CD14-positive monocyte (primary cell): ENCODE measurements at regions not wholly inside any gene's neighbourhood (a gene's known extent, or its start where the extent isn't known, plus 50 kb on each side); places are given as distances from the start of the nearest gene placed in this dataset.

Experiments
- DNase-seq, 3 donors: peaks; one replicate each; pipeline ENCODE4 v3.0.0-alpha.2; 2011 to 2022
- H2AFZ ChIP-seq: 2 replicates; pipeline ENCODE4 v1.6.0; 2012; ENCODE audit warnings: mild to moderate bottlenecking, low read depth, low read length, inconsistent platforms; ENCODE audit not compliant: insufficient read depth, poor library complexity, severe bottlenecking
- H3K27ac ChIP-seq, 2 donors: 1 replicate in 1 of 2; 2 replicates in 1 of 2; pipeline ENCODE4 v1.5.1; 2012 to 2013; ENCODE audit warnings: low read length in 2 of 2, control low read depth in 1 of 2, inconsistent platforms in 1 of 2, low read depth in 1 of 2, mild to moderate bottlenecking in 1 of 2
- H3K27me3 ChIP-seq, 2 donors: one replicate each; pipeline versions ENCODE4 v1.6.0 to v1.6.1; 2011 to 2013; ENCODE audit warnings: low read length in 2 of 2; ENCODE audit not compliant: control insufficient read depth in 2 of 2, insufficient read depth in 2 of 2
- H3K36me3 ChIP-seq, 2 donors: replicated peaks in 1 of 2; 1 replicate in 1 of 2; 2 replicates in 1 of 2; pipeline versions ENCODE4 v1.5.1 to v1.6.1; 2012 to 2013; ENCODE audit warnings: low read length in 2 of 2, control low read depth in 1 of 2, inconsistent platforms in 1 of 2, mild to moderate bottlenecking in 1 of 2; ENCODE audit not compliant: insufficient read depth in 2 of 2, control insufficient read depth in 1 of 2
- H3K4me1 ChIP-seq, 2 donors: 1 replicate in 1 of 2; 2 replicates in 1 of 2; pipeline versions ENCODE4 v1.5.1 to v1.6.1; 2012 to 2013; ENCODE audit warnings: low read length in 2 of 2, control low read depth in 1 of 2, inconsistent platforms in 1 of 2, mild to moderate bottlenecking in 1 of 2, moderate library complexity in 1 of 2; ENCODE audit not compliant: insufficient read depth in 2 of 2, control insufficient read depth in 1 of 2
- H3K4me2 ChIP-seq: replicated peaks from 2 replicates; pipeline ENCODE3; 2012; ENCODE audit warnings: low read length, moderate library complexity, mild to moderate bottlenecking; ENCODE audit not compliant: poor library complexity, severe bottlenecking; ENCODE audit errors: extremely low read depth
- H3K4me3 ChIP-seq, 3 experiments: fragments of 200-600 bp in 1 of 3; sonication (generic) in 1 of 3; replicated peaks in 1 of 3; 1 replicate in 2 of 3; 2 replicates in 1 of 3; pipeline ENCODE4 v1.5.1; 2011 to 2013; ENCODE audit warnings: low read length in 3 of 3, mild to moderate bottlenecking in 3 of 3, control low read depth in 2 of 3, low read depth in 2 of 3, inconsistent platforms in 1 of 3, moderate library complexity in 1 of 3
- H3K79me2 ChIP-seq: 2 replicates; pipeline ENCODE4 v1.6.0; 2012; ENCODE audit warnings: mild to moderate bottlenecking, control low read depth, inconsistent platforms, low read length, moderate library complexity; ENCODE audit not compliant: insufficient read depth
- H3K9ac ChIP-seq: 2 replicates; pipeline ENCODE4 v1.6.0; 2017; ENCODE audit warnings: low read length, mild to moderate bottlenecking; ENCODE audit not compliant: insufficient read depth, poor library complexity, severe bottlenecking
- H3K9me3 ChIP-seq, 2 donors: replicated peaks in 1 of 2; 1 replicate in 1 of 2; 2 replicates in 1 of 2; pipeline versions ENCODE4 v1.5.1 to v1.6.1; 2012 to 2013; ENCODE audit warnings: low read length in 2 of 2, control low read depth in 1 of 2; ENCODE audit not compliant: control insufficient read depth in 1 of 2, insufficient read depth in 1 of 2
- H4K20me1 ChIP-seq: 2 replicates; pipeline ENCODE4 v1.6.0; 2012; ENCODE audit warnings: mild to moderate bottlenecking, low read length, control low read depth, moderate library complexity; ENCODE audit not compliant: insufficient read depth
- H3K27ac Mint-ChIP-seq, 7 donors: one replicate each; pipeline ENCODE4 v1.8.0; 2020; ENCODE audit warnings: mild to moderate bottlenecking in 7 of 7, mixed read lengths in 7 of 7, moderate library complexity in 6 of 7, inconsistent platforms in 2 of 7
- H3K27me3 Mint-ChIP-seq, 3 donors: one replicate each; pipeline ENCODE4 v1.8.0; 2021 to 2022; ENCODE audit warnings: low read depth in 3 of 3, mild to moderate bottlenecking in 3 of 3, mixed read lengths in 3 of 3, moderate library complexity in 3 of 3, inconsistent platforms in 1 of 3
- H3K36me3 Mint-ChIP-seq, 2 donors: one replicate each; pipeline ENCODE4 v1.8.0; 2020; ENCODE audit warnings: mixed read lengths in 2 of 2, inconsistent platforms in 1 of 2, mild to moderate bottlenecking in 1 of 2
- H3K4me1 Mint-ChIP-seq: one replicate; pipeline ENCODE4 v1.8.0; 2020; ENCODE audit warnings: mild to moderate bottlenecking, mixed read lengths
- H3K4me3 Mint-ChIP-seq, 2 donors: one replicate each; pipeline ENCODE4 v1.8.0; 2020; ENCODE audit warnings: mild to moderate bottlenecking in 2 of 2, mixed read lengths in 2 of 2, moderate library complexity in 1 of 2
- H3K9me3 Mint-ChIP-seq, 7 donors: one replicate each; pipeline ENCODE4 v1.8.0; 2020 to 2022; ENCODE audit warnings: mixed read lengths in 7 of 7, mild to moderate bottlenecking in 6 of 7, moderate library complexity in 6 of 7, inconsistent platforms in 2 of 7
- WGBS: methylation state at CpG from one replicate; pipeline ENCODE4 v1.1.5; 2013; ENCODE audit warnings: missing lambda C conversion rate; ENCODE audit not compliant: insufficient coverage; 5-methylcytosine and 5-hydroxymethylcytosine counted together
- intact Hi-C, 2 donors: fragments of 100-400 bp; cut with micrococcal nuclease; formaldehyde crosslinking; loops; one replicate each; pipeline versions ENCODE4 v1.15.0 to v1.15.1; 2023
- TF ChIP-seq, protein P1 (sequence below): fragments of 200-600 bp; IDR thresholded peaks from one replicate; pipeline ENCODE4 v1.8.0; 2022; ENCODE audit warnings: antibody characterized with exemption, mild to moderate bottlenecking

DNA sequence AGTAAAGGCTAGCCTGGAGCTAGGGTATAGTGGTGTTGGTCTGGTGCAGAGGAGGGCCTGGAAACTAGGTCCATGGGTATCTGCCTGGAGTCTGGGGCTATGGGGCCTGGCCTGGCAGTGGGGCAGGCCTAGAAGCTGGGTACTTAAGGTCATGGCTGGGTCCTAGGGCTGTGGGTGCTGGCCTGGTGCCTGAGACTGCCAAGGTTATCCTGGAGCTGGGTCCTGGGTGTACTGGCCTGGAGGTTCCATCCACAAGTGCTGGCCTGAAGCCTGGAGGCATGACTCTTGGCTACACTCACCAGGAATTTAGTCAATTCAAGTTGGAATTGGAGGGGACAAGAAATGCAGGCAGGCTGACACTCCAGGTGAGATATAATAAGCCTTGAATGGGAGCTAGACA, 108.4 kb upstream of the ZCCHC13 start:
- Mint-ChIP-seq H3K4me1 (no peaks in the 10 kb centered on the region), H3K4me3 (no peak overlapping the region), H3K27ac (no peak overlapping the region), H3K9me3 (peaks cover 3 to 14% (median 9%) of the 10 kb centered on the region in 7 donors), H3K27me3 (peaks cover 0 to 8% (median 2%) of the 10 kb centered on the region in 3 donors), H3K36me3 (no peaks in the 10 kb centered on the region)
- no peaks in the 10 kb centered on the region for H4K20me1 ChIP-seq
- no peak overlapping the region for H2AFZ ChIP-seq
- H3K79me2 ChIP-seq = no peaks in the 10 kb centered on the region
- intact Hi-C loops = no loop called here
- H3K4me2 ChIP-seq = no peak overlapping the region
- H3K27me3 ChIP-seq = no peaks in the 10 kb centered on the region
- no peaks in the 10 kb centered on the region for H3K4me1 ChIP-seq
- peaks cover 3 to 6% of the 10 kb centered on the region in 2 donors for H3K9me3 ChIP-seq
- H3K9ac ChIP-seq = no peak overlapping the region
- H3K4me3 ChIP-seq = no peak overlapping the region
- no peak for DNase-seq
- no peak overlapping the region for H3K27ac ChIP-seq
- H3K36me3 ChIP-seq = no peaks in the 10 kb centered on the region
- TF ChIP-seq, protein P1, sequence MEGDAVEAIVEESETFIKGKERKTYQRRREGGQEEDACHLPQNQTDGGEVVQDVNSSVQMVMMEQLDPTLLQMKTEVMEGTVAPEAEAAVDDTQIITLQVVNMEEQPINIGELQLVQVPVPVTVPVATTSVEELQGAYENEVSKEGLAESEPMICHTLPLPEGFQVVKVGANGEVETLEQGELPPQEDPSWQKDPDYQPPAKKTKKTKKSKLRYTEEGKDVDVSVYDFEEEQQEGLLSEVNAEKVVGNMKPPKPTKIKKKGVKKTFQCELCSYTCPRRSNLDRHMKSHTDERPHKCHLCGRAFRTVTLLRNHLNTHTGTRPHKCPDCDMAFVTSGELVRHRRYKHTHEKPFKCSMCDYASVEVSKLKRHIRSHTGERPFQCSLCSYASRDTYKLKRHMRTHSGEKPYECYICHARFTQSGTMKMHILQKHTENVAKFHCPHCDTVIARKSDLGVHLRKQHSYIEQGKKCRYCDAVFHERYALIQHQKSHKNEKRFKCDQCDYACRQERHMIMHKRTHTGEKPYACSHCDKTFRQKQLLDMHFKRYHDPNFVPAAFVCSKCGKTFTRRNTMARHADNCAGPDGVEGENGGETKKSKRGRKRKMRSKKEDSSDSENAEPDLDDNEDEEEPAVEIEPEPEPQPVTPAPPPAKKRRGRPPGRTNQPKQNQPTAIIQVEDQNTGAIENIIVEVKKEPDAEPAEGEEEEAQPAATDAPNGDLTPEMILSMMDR = no peak

DNA sequence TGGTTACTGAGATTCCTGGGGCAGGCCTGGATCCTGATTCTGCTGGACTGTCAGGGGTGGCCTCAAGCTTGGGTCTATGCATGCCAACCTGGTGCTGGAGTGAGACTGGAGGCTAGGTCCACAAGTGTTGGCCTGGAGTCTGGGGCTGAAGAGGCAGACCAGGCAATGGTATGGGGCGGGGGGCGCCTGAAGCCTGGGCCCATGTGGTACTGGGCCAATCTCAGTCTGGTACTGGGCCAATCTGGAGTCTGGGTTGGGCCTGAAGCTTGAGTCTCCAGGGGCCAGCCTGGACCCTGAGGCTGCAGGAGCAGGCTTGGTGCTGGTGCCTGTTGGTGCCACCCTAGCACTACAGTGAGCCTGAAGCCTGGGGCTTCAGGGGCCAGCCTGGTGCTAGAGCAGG, 108.9 kb upstream of the ZCCHC13 start:
- Mint-ChIP-seq H3K27me3 (peaks cover 0 to 8% (median 2%) of the 10 kb centered on the region in 3 donors), H3K4me3 (no peak overlapping the region), H3K27ac (no peak overlapping the region), H3K4me1 (no peaks in the 10 kb centered on the region), H3K9me3 (peaks cover 3 to 14% (median 9%) of the 10 kb centered on the region in 7 donors), H3K36me3 (no peaks in the 10 kb centered on the region)
- intact Hi-C loops = no loop called here
- no peak overlapping the region for H3K4me2 ChIP-seq
- H4K20me1 ChIP-seq = no peaks in the 10 kb centered on the region
- no peaks in the 10 kb centered on the region for H3K4me1 ChIP-seq
- no peak overlapping the region for H2AFZ ChIP-seq
- no peak overlapping the region for H3K27ac ChIP-seq
- no peak for DNase-seq
- H3K27me3 ChIP-seq = no peaks in the 10 kb centered on the region
- H3K4me3 ChIP-seq = no peak overlapping the region
- no peaks in the 10 kb centered on the region for H3K79me2 ChIP-seq
- no peaks in the 10 kb centered on the region for H3K36me3 ChIP-seq
- TF ChIP-seq, protein P1 = no peak
- peaks cover 3 to 6% of the 10 kb centered on the region in 2 donors for H3K9me3 ChIP-seq
- H3K9ac ChIP-seq = no peak overlapping the region
- WGBS = 100% methylated on average over 2 of the region's 2 CpGs
